Fibroblast of lung (primary cell): ENCODE measurements at regions not wholly inside any gene's neighbourhood (a gene's known extent, or its start where the extent isn't known, plus 50 kb on each side); places are given as distances from the start of the nearest gene placed in this dataset.

ENCODE experiments used
- EZH2 ChIP-seq: IDR thresholded peaks from 2 replicates; pipeline ENCODE4 v1.5.1; 2012; ENCODE audit warnings: low read length, control low read depth, mild to moderate bottlenecking; ENCODE audit errors: missing control alignments
- TF ChIP-seq, protein P1 (sequence below), 2 donors: IDR thresholded peaks in 1 of 2; conservative IDR thresholded peaks in 1 of 2; 1 replicate in 1 of 2; 2 replicates in 1 of 2; pipeline ENCODE4 v1.5.1; 2011 to 2012; ENCODE audit warnings: low read length in 2 of 2, control low read depth in 1 of 2, inconsistent platforms in 1 of 2, low read depth in 1 of 2, mild to moderate bottlenecking in 1 of 2

DNA sequence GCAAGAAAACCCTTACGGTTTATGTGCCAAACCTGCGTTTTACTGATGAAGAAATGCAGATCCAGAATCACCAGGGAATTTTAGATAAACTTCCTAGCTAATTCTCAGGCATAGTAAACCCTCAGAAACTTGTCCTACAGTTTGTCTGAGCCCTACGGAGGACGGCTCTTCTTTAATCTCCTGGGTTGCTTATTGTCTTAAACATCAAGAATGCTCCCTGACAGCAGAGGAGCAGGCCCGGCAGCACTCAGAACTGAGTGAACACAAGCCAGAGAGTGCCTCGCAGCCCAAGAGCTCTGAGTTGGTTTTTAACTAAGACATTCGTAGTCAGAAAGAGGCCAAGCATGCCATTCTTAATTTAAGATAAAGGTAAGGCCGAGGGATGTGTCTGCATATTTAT lies 114.7 kb upstream of the ERCC6L2 start:
- no peak for TF ChIP-seq EZH2
- TF ChIP-seq, protein P1, sequence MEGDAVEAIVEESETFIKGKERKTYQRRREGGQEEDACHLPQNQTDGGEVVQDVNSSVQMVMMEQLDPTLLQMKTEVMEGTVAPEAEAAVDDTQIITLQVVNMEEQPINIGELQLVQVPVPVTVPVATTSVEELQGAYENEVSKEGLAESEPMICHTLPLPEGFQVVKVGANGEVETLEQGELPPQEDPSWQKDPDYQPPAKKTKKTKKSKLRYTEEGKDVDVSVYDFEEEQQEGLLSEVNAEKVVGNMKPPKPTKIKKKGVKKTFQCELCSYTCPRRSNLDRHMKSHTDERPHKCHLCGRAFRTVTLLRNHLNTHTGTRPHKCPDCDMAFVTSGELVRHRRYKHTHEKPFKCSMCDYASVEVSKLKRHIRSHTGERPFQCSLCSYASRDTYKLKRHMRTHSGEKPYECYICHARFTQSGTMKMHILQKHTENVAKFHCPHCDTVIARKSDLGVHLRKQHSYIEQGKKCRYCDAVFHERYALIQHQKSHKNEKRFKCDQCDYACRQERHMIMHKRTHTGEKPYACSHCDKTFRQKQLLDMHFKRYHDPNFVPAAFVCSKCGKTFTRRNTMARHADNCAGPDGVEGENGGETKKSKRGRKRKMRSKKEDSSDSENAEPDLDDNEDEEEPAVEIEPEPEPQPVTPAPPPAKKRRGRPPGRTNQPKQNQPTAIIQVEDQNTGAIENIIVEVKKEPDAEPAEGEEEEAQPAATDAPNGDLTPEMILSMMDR (conservative IDR thresholded peaks at IDR 0.05 in 1 of 2, IDR thresholded peaks at IDR 0.05 in 1 of 2; ENCODE audit: low read depth in 1 of 2, low read length in 2 of 2) = no peak
